ENCODE measurements at regions not wholly inside any gene's neighbourhood (a gene's known extent, or its start where the extent isn't known, plus 50 kb on each side); places are given as distances from the start of the nearest gene placed in this dataset.
A peak's percentile ranks its signal among the peaks of the same experiment; 100 is the strongest.

GRCh38 chr2:5914811-5915611 is 222.8 kb downstream of the SOX11 start:
- no peak for DNase-seq (ENCODE audit: low spot score in 2 of 2)
- intact Hi-C loops (cut with DNase I): no loop called here
- H3K4me3 ChIP-seq: no peak overlapping the region
- no peaks in the 10 kb centered on the region for H3K4me1 ChIP-seq
- TF ChIP-seq, protein P1, sequence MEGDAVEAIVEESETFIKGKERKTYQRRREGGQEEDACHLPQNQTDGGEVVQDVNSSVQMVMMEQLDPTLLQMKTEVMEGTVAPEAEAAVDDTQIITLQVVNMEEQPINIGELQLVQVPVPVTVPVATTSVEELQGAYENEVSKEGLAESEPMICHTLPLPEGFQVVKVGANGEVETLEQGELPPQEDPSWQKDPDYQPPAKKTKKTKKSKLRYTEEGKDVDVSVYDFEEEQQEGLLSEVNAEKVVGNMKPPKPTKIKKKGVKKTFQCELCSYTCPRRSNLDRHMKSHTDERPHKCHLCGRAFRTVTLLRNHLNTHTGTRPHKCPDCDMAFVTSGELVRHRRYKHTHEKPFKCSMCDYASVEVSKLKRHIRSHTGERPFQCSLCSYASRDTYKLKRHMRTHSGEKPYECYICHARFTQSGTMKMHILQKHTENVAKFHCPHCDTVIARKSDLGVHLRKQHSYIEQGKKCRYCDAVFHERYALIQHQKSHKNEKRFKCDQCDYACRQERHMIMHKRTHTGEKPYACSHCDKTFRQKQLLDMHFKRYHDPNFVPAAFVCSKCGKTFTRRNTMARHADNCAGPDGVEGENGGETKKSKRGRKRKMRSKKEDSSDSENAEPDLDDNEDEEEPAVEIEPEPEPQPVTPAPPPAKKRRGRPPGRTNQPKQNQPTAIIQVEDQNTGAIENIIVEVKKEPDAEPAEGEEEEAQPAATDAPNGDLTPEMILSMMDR (IDR thresholded peaks at IDR 0.05): no peak
- H3K9me3 ChIP-seq: no peaks in the 10 kb centered on the region
- H3K27ac ChIP-seq: peak overlapping the region in 1 of 2 donors; percentile 55
- no peaks in the 10 kb centered on the region for H3K36me3 ChIP-seq
- no peaks in the 10 kb centered on the region for H3K27me3 ChIP-seq

- H3K27ac ChIP-seq: peak overlapping the region in 1 of 2 donors; percentile 55
- intact Hi-C loops (cut with DNase I): no loop called here
Measured at GRCh38 chr2:5915881-5916310, 223.7 kb downstream of the SOX11 start.

GRCh38 chr2:5921081-5921642 is 229.0 kb downstream of the SOX11 start:
- DNase-seq (ENCODE audit: low spot score in 2 of 2): no peak
- TF ChIP-seq, protein P1 (IDR thresholded peaks at IDR 0.05): no peak

More at GRCh38 chr2:5915881-5916310, 223.7 kb downstream of the SOX11 start:
- H3K9me3 ChIP-seq: no peaks in the 10 kb centered on the region
- no peak overlapping the region for H3K4me3 ChIP-seq
- TF ChIP-seq, protein P1 (IDR thresholded peaks at IDR 0.05): no peak
- H3K27me3 ChIP-seq: no peaks in the 10 kb centered on the region
- no peaks in the 10 kb centered on the region for H3K4me1 ChIP-seq
- H3K36me3 ChIP-seq: no peaks in the 10 kb centered on the region
- no peak for DNase-seq (ENCODE audit: low spot score in 2 of 2)

GRCh38 chr2:5923957-5924945 is 232.1 kb downstream of the SOX11 start:
- Histone ChIP-seq H3K4me1 (no peaks in the 10 kb centered on the region), H3K36me3 (no peaks in the 10 kb centered on the region), H3K9me3 (no peaks in the 10 kb centered on the region), H3K4me3 (no peak overlapping the region), H3K27ac (no peak overlapping the region), H3K27me3 (no peaks in the 10 kb centered on the region)
- DNase-seq (ENCODE audit: low spot score in 2 of 2): no peak
- intact Hi-C loops (cut with DNase I): no loop called here
- TF ChIP-seq, protein P1 (IDR thresholded peaks at IDR 0.05): no peak

More at GRCh38 chr2:5921081-5921642, 229.0 kb downstream of the SOX11 start:
- Histone ChIP-seq H3K4me1 (no peaks in the 10 kb centered on the region), H3K9me3 (no peaks in the 10 kb centered on the region), H3K27me3 (no peaks in the 10 kb centered on the region), H3K27ac (no peak overlapping the region), H3K36me3 (no peaks in the 10 kb centered on the region), H3K4me3 (no peak overlapping the region)
- intact Hi-C loops (cut with DNase I): no loop called here

GRCh38 chr2:5925604-5926003 is 233.4 kb downstream of the SOX11 start:
- Histone ChIP-seq H3K9me3 (no peaks in the 10 kb centered on the region), H3K27me3 (no peaks in the 10 kb centered on the region), H3K27ac (no peak overlapping the region), H3K36me3 (no peaks in the 10 kb centered on the region), H3K4me3 (no peak overlapping the region), H3K4me1 (no peaks in the 10 kb centered on the region)
- intact Hi-C loops (cut with DNase I): no loop called here
- TF ChIP-seq, protein P1 (IDR thresholded peaks at IDR 0.05): no peak
- no peak for DNase-seq (ENCODE audit: low spot score in 2 of 2)
